H1 (cell line): ENCODE measurements at regions not wholly inside any gene's neighbourhood (a gene's known extent, or its start where the extent isn't known, plus 50 kb on each side); places are given as distances from the start of the nearest gene placed in this dataset.

Source experiments
- ATF2 ChIP-seq: IDR thresholded peaks from 2 replicates; pipeline ENCODE4 v1.6.1; 2012; ENCODE audit warnings: low read length, inconsistent platforms
- CHD1 ChIP-seq: IDR thresholded peaks from 2 replicates; pipeline ENCODE4 v1.6.1; 2012; ENCODE audit warnings: low read depth, low read length, improper control_type of control experiment
- RBBP5 ChIP-seq: IDR thresholded peaks from 2 replicates; pipeline ENCODE4 v1.7.1; 2012; ENCODE audit warnings: low read depth, mild to moderate bottlenecking, inconsistent platforms, low read length, moderate library complexity, borderline replicate concordance
- TCF12 ChIP-seq: IDR thresholded peaks from 2 replicates; pipeline ENCODE4 v1.6.1; 2011; ENCODE audit warnings: low read depth, mild to moderate bottlenecking, low read length
- USF2 ChIP-seq: IDR thresholded peaks from 2 replicates; pipeline ENCODE4 v1.6.1; 2011; ENCODE audit warnings: low read length, improper control_type of control experiment
- ZNF274 ChIP-seq: IDR thresholded peaks from 2 replicates; pipeline ENCODE4 v1.7.0; 2012; ENCODE audit warnings: low read length, borderline replicate concordance; ENCODE audit errors: extremely low read depth

DNA sequence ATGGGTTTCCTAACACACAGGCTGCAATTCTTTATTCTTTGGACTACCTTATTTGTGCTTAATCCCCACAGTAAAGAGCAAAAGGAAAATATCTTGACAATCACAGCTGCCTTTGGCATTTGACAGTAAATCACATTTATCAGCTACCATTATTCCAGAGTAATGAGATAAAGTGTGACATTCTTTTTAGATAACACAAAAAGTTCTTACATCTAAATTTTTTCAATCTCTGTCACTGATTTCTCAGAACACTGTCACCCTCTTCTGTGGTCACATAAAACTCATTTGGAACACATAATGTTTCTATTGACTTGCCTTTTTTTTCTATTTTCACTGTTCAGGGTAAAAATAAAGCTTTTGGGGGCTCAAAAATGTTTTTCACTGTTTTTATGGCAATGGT lies 484.6 kb downstream of the LTN1 start (continued):
- TF ChIP-seq ATF2: no peak
- no peak for TF ChIP-seq USF2
- no peak for TF ChIP-seq CHD1
- TF ChIP-seq RBBP5: no peak
- TF ChIP-seq TCF12: no peak
- no peak for TF ChIP-seq ZNF274
- TF ChIP-seq, all 59 proteins: peak for 0
